Epithelial cell of esophagus (primary cell): ENCODE measurements at regions not wholly inside any gene's neighbourhood (a gene's known extent, or its start where the extent isn't known, plus 50 kb on each side); places are given as distances from the start of the nearest gene placed in this dataset.
"Not testable (repeated sequence)": the region's sequence is repeated elsewhere in the genome, so short reads cannot be mapped to it uniquely, and the experiment has no call there.

Experiments used
- DNase-seq: peaks from one replicate; pipeline ENCODE4 v3.0.0; 2010; ENCODE audit warnings: low read depth
- H3K4me3 ChIP-seq: 2 replicates; pipeline ENCODE4 v1.5.1; 2011; ENCODE audit warnings: mild to moderate bottlenecking, low read length, control low read depth
- CTCF ChIP-seq: IDR thresholded peaks from 2 replicates; pipeline ENCODE4 v1.5.1; 2011; ENCODE audit warnings: low read depth, mild to moderate bottlenecking, low read length, control low read depth, inconsistent platforms; ENCODE audit not compliant: insufficient read depth; ENCODE audit errors: missing control alignments

GRCh38 chrX:138858951-138859350, 147.4 kb upstream of the FGF13 start:
- no peak for DNase-seq
- no peak overlapping the region for H3K4me3 ChIP-seq
- TF ChIP-seq CTCF: no peak

- peak; percentile 84 for DNase-seq
- TF ChIP-seq CTCF: no peak
- H3K4me3 ChIP-seq: no peak overlapping the region
These were observed 146.9 kb upstream of the FGF13 start for GRCh38 chrX:138858438-138858837.

- peak; percentile 68 for DNase-seq
- TF ChIP-seq CTCF: no peak
- H3K4me3 ChIP-seq: no peak overlapping the region
These were observed 145.5 kb upstream of the FGF13 start for GRCh38 chrX:138856881-138857604.

- H3K4me3 ChIP-seq: no peak overlapping the region
- DNase-seq: no peak
- TF ChIP-seq CTCF: no peak
These were observed 142.4 kb upstream of the FGF13 start for GRCh38 chrX:138853936-138854335.

GRCh38 chrX:138849521-138849920, 138.0 kb upstream of the FGF13 start:
- no peak overlapping the region for H3K4me3 ChIP-seq
- TF ChIP-seq CTCF: no peak
- DNase-seq: no peak

- peak; percentile 47 for TF ChIP-seq CTCF
These were observed 136.4 kb upstream of the FGF13 start for GRCh38 chrX:138847930-138848329.

GRCh38 chrX:138845786-138846185, 134.3 kb upstream of the FGF13 start:
- DNase-seq: no peak
- H3K4me3 ChIP-seq: no peak overlapping the region
- TF ChIP-seq CTCF: no peak

More at GRCh38 chrX:138847930-138848329, 136.4 kb upstream of the FGF13 start:
- peak; percentile 47 for DNase-seq
- H3K4me3 ChIP-seq: no peak overlapping the region

GRCh38 chrX:138807400-138807799, 95.9 kb upstream of the FGF13 start:
- DNase-seq: not testable (repeated sequence)

More at GRCh38 chrX:138807400-138807799, 95.9 kb upstream of the FGF13 start:
- not testable (repeated sequence) for H3K4me3 ChIP-seq
